Vagina (tissue), 2 donors: ENCODE measurements at regions not wholly inside any gene's neighbourhood (a gene's known extent, or its start where the extent isn't known, plus 50 kb on each side); places are given as distances from the start of the nearest gene placed in this dataset.

Source experiments
- POLR2AphosphoS5 ChIP-seq, 2 donors: sonication (generic); formaldehyde crosslinking; IDR thresholded peaks; one replicate each; pipeline ENCODE4 v1.9.0; 2017; ENCODE audit warnings: antibody characterized with exemption in 2 of 2, mild to moderate bottlenecking in 2 of 2, low read depth in 1 of 2; ENCODE audit not compliant: insufficient read depth in 1 of 2
- TF ChIP-seq, protein P1 (sequence below), 3 experiments: fragments of 450-650 bp in 2 of 3; fragments of 200-600 bp in 1 of 3; sonication (generic) in 1 of 3; IDR thresholded peaks; one replicate each; pipeline ENCODE4 v1.5.1; 2017 to 2019; ENCODE audit warnings: antibody characterized with exemption in 3 of 3, mild to moderate bottlenecking in 2 of 3, moderate library complexity in 2 of 3

DNA sequence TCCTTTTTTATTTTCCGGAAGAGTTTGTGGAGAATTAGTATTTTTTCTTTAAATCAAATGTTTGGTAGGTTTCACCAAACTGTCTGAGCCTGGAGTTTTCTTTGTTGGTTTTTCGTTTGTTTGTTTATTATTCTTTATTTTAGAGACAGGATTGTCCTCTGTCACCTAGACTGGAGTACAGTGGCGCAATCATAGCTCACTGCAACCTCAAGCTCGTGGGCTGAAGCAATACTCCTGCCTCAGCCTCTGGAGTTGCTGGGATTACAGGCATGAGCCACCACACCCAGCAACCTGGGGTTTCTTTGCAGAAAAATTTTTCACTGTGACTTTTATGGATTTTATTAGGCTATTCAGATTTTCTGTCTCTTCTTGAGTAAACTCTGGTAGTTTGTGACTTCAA is 120.2 kb upstream of the LOC128125822 start:
- TF ChIP-seq, protein P1, sequence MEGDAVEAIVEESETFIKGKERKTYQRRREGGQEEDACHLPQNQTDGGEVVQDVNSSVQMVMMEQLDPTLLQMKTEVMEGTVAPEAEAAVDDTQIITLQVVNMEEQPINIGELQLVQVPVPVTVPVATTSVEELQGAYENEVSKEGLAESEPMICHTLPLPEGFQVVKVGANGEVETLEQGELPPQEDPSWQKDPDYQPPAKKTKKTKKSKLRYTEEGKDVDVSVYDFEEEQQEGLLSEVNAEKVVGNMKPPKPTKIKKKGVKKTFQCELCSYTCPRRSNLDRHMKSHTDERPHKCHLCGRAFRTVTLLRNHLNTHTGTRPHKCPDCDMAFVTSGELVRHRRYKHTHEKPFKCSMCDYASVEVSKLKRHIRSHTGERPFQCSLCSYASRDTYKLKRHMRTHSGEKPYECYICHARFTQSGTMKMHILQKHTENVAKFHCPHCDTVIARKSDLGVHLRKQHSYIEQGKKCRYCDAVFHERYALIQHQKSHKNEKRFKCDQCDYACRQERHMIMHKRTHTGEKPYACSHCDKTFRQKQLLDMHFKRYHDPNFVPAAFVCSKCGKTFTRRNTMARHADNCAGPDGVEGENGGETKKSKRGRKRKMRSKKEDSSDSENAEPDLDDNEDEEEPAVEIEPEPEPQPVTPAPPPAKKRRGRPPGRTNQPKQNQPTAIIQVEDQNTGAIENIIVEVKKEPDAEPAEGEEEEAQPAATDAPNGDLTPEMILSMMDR (IDR thresholded peaks at IDR 0.05): no peak
- no peak for TF ChIP-seq POLR2AphosphoS5 (IDR thresholded peaks at IDR 0.05; ENCODE audit: insufficient read depth in 1 of 2, low read depth in 1 of 2)
